Endothelial cell of umbilical vein (primary cell): ENCODE measurements at regions not wholly inside any gene's neighbourhood (a gene's known extent, or its start where the extent isn't known, plus 50 kb on each side); places are given as distances from the start of the nearest gene placed in this dataset.

ENCODE experiments used
- BruUV-seq: library from RNA; stranded (reverse); fragments of 400-500 nt; replicated peaks from 2 replicates; lab custom pipeline; 2021; lab: Mats Ljungman, UMichigan
- CTCF ChIA-PET: fragments of 300-600, 350-600 bp; sonication (Branson Sonifier 250); formaldehyde crosslinking; loops from one replicate; lab custom pipeline; 2021; ENCODE audit warnings: antibody characterized with exemption, inconsistent platforms; lab: Charles Lee
- POLR2A ChIA-PET: fragments of 300-600, 350-600 bp; sonication (Branson Sonifier 250); formaldehyde crosslinking; loops from one replicate; lab custom pipeline; 2021; ENCODE audit warnings: antibody characterized with exemption, inconsistent platforms; lab: Charles Lee
- DNase-seq: peaks from one replicate; pipeline ENCODE4 v3.0.0-alpha.2; 2011; ENCODE audit warnings: low read depth, low spot score
- FAIRE-seq: peaks from 2 replicates; lab custom pipeline; 2011; peaks lifted over from hg19 to GRCh38; lab: Jason Lieb, UNC
- H2AFZ ChIP-seq: 2 replicates; pipeline ENCODE4 v1.6.0; 2012; ENCODE audit warnings: low read depth, low read length, control low read depth, inconsistent platforms
- H3K27ac ChIP-seq: 2 replicates; pipeline ENCODE4 v1.5.1; 2011; ENCODE audit warnings: low read depth, mild to moderate bottlenecking, control low read depth, low read length, moderate library complexity; ENCODE audit not compliant: insufficient read depth
- H3K27me3 ChIP-seq, 2 experiments: 2 replicates each; pipeline versions ENCODE4 v1.6.0 to v1.6.1; 2011; ENCODE audit warnings: low read length in 2 of 2, mixed read lengths in 1 of 2; ENCODE audit not compliant: control insufficient read depth in 2 of 2, insufficient read depth in 2 of 2
- H3K36me3 ChIP-seq, 2 experiments: 2 replicates in 1 of 2; 3 replicates in 1 of 2; pipeline ENCODE4 v1.5.1; 2011; ENCODE audit warnings: low read length in 2 of 2, mild to moderate bottlenecking in 1 of 2, moderate library complexity in 1 of 2; ENCODE audit not compliant: control insufficient read depth in 2 of 2, insufficient read depth in 2 of 2; ENCODE audit errors: extremely low read depth in 1 of 2
- H3K4me1 ChIP-seq: 3 replicates; pipeline ENCODE4 v1.5.1; 2011; ENCODE audit warnings: mild to moderate bottlenecking, low read length; ENCODE audit not compliant: control insufficient read depth, insufficient read depth; ENCODE audit errors: extremely low read depth
- H3K4me2 ChIP-seq: 2 replicates; pipeline ENCODE4 v1.6.1; 2011; ENCODE audit warnings: low read length, control low read depth, mixed read lengths; ENCODE audit not compliant: insufficient read depth
- H3K4me3 ChIP-seq, 3 experiments: fragments of 200-600 bp in 1 of 3; sonication (generic), shearing (Covaris generic) in 1 of 3; replicated peaks in 1 of 3; 2 replicates each; pipeline ENCODE4 v1.5.1; 2011 to 2016; ENCODE audit warnings: control low read depth in 3 of 3, low read length in 3 of 3, mild to moderate bottlenecking in 2 of 3, inconsistent platforms in 1 of 3, low read depth in 1 of 3, moderate library complexity in 1 of 3; ENCODE audit not compliant: insufficient read depth in 1 of 3
- H3K79me2 ChIP-seq: 2 replicates; pipeline ENCODE4 v1.6.0; 2012; ENCODE audit warnings: low read length, inconsistent platforms; ENCODE audit not compliant: control insufficient read depth, insufficient read depth
- H3K9ac ChIP-seq: replicated peaks from 2 replicates; pipeline ENCODE3; 2011; ENCODE audit warnings: low read length, control low read depth; ENCODE audit not compliant: insufficient read depth; ENCODE audit errors: extremely low read depth
- H3K9me1 ChIP-seq: replicated peaks from 3 replicates; pipeline ENCODE4 v1.6.0; 2011; ENCODE audit warnings: mild to moderate bottlenecking, low read length; ENCODE audit not compliant: control insufficient read depth, insufficient read depth; ENCODE audit errors: extremely low read depth
- H3K9me3 ChIP-seq: replicated peaks from 2 replicates; pipeline ENCODE4 v1.5.1; 2012; ENCODE audit warnings: low read length, inconsistent platforms; ENCODE audit not compliant: control insufficient read depth, insufficient read depth
- H4K20me1 ChIP-seq: replicated peaks from 2 replicates; pipeline ENCODE3; 2011; ENCODE audit warnings: mild to moderate bottlenecking, low read length; ENCODE audit not compliant: control insufficient read depth, insufficient read depth; ENCODE audit errors: extremely low read depth
- CTCF ChIP-seq, 2 donors: IDR thresholded peaks; 1 replicate in 1 of 2; 2 replicates in 1 of 2; pipeline ENCODE4 v1.5.1; 2011; ENCODE audit warnings: low read length in 2 of 2, mild to moderate bottlenecking in 2 of 2, moderate library complexity in 2 of 2, control low read depth in 1 of 2, inconsistent platforms in 1 of 2, low read depth in 1 of 2; ENCODE audit not compliant: insufficient read depth in 1 of 2; ENCODE audit errors: extremely low read depth in 1 of 2
- EZH2 ChIP-seq: IDR thresholded peaks from 2 replicates; pipeline ENCODE4 v1.6.1; 2012; ENCODE audit warnings: borderline replicate concordance, low read depth, mild to moderate bottlenecking, moderate library complexity, low read length, inconsistent platforms; ENCODE audit not compliant: severe bottlenecking
- FOS ChIP-seq: IDR thresholded peaks from 2 replicates; pipeline ENCODE4 v1.6.1; 2011; ENCODE audit warnings: mild to moderate bottlenecking, low read length, moderate library complexity, borderline replicate concordance; ENCODE audit not compliant: insufficient read depth
- GATA2 ChIP-seq: IDR thresholded peaks from 2 replicates; pipeline ENCODE4 v1.7.0; 2011; ENCODE audit warnings: low read depth, mild to moderate bottlenecking, moderate library complexity, mixed read lengths, low read length; ENCODE audit not compliant: insufficient read length, insufficient read depth
- JUN ChIP-seq: IDR thresholded peaks from 2 replicates; pipeline ENCODE4 v1.6.1; 2011; ENCODE audit warnings: borderline replicate concordance, low read depth; ENCODE audit not compliant: insufficient read length, insufficient read depth
- MAX ChIP-seq: IDR thresholded peaks from 2 replicates; pipeline ENCODE4 v1.6.1; 2011; ENCODE audit not compliant: insufficient read depth, insufficient read length
- MYC ChIP-seq: IDR thresholded peaks from one replicate; pipeline ENCODE4 v1.6.1; 2011; ENCODE audit warnings: mild to moderate bottlenecking, low read depth, low read length
- POLR2A ChIP-seq: IDR thresholded peaks from 2 replicates; pipeline ENCODE4 v1.6.1; 2012; ENCODE audit warnings: low read depth, mild to moderate bottlenecking, control low read depth, low read length
- POLR2AphosphoS5 ChIP-seq: IDR thresholded peaks from 2 replicates; pipeline ENCODE4 v1.6.1; 2012; ENCODE audit warnings: low read depth, mild to moderate bottlenecking, control low read depth, low read length, moderate library complexity; ENCODE audit not compliant: insufficient read depth
- dilution Hi-C: fragments of 300-500 bp; cut with MboI; formaldehyde crosslinking; loops from one replicate; pipeline ENCODE4 v1.15.0; 2019; ENCODE audit warnings: low sequenced_read_pairs; ENCODE audit not compliant: extremely low pct_ligation_motif_present
- intact Hi-C: fragments of 100-400 bp; cut with micrococcal nuclease; formaldehyde crosslinking; loops from one replicate; pipeline ENCODE4 v1.10.0; 2022

GRCh38 chr6:14734416-14735340 lies 511.2 kb upstream of the JARID2 start:
- H3K9ac ChIP-seq = no peak overlapping the region
- no TSS peak for BruUV-seq
- TF ChIP-seq JUN (no peak), EZH2 (no peak), POLR2A (no peak), POLR2AphosphoS5 (no peak), GATA2 (no peak), MAX (no peak), CTCF (IDR thresholded peaks at IDR 0.05; ENCODE audit: extremely low read depth in 1 of 2, insufficient read depth in 1 of 2, low read depth in 1 of 2, low read length in 2 of 2) (no peak), FOS (no peak), MYC (no peak)
- intact Hi-C loops (no loop called here), dilution Hi-C loops (no loop called here)
- H3K4me2 ChIP-seq = no peak overlapping the region
- H3K4me1 ChIP-seq = no peaks in the 10 kb centered on the region
- no peak for DNase-seq
- H3K9me3 ChIP-seq = no peaks in the 10 kb centered on the region
- H3K9me1 ChIP-seq = no peaks in the 10 kb centered on the region
- H3K4me3 ChIP-seq = no peak overlapping the region
- no peak overlapping the region for H3K27ac ChIP-seq
- H3K79me2 ChIP-seq = no peaks in the 10 kb centered on the region
- H3K36me3 ChIP-seq = no peaks in the 10 kb centered on the region
- POLR2A ChIA-PET = no interaction called here
- H4K20me1 ChIP-seq = no peaks in the 10 kb centered on the region
- no peaks in the 10 kb centered on the region for H3K27me3 ChIP-seq
- CTCF ChIA-PET = no interaction called here
- no peak for FAIRE-seq
- H2AFZ ChIP-seq = no peak overlapping the region
